Body of pancreas (tissue), 4 donors: ENCODE measurements at regions not wholly inside any gene's neighbourhood (a gene's known extent, or its start where the extent isn't known, plus 50 kb on each side); places are given as distances from the start of the nearest gene placed in this dataset.

Experiments
- CTCF ChIP-seq, 7 experiments: fragments of 450-650 bp in 4 of 7; fragments of 200-600 bp in 3 of 7; sonication (generic) in 3 of 7; IDR thresholded peaks; one replicate each; pipeline ENCODE4 v1.5.1; 2016 to 2019; ENCODE audit warnings: antibody characterized with exemption in 7 of 7
- POLR2A ChIP-seq, 3 donors: fragments of 450-650 bp; IDR thresholded peaks; one replicate each; pipeline ENCODE4 v1.6.1; 2016; ENCODE audit warnings: antibody characterized with exemption in 3 of 3, mild to moderate bottlenecking in 2 of 3

- TF ChIP-seq CTCF (IDR thresholded peaks at IDR 0.05) (no peak), POLR2A (IDR thresholded peaks at IDR 0.05) (no peak)
Observed at GRCh38 chr5:32909207-32909606, 198.1 kb downstream of the NPR3 start.
